ENCODE measurements at regions not wholly inside any gene's neighbourhood (a gene's known extent, or its start where the extent isn't known, plus 50 kb on each side); places are given as distances from the start of the nearest gene placed in this dataset.

GRCh38 chr15:85858586-85859375 lies 64.1 kb upstream of the KLHL25 start:
- Histone ChIP-seq H3K79me2 (ENCODE audit: low read length) (no peaks in the 10 kb centered on the region), H3K9ac (ENCODE audit: low read length) (no peak overlapping the region), H3K9me3 (ENCODE audit: insufficient read depth, low read length) (no peaks in the 10 kb centered on the region), H3K27ac (ENCODE audit: low read length) (no peak overlapping the region), H2AFZ (ENCODE audit: low read depth, low read length) (no peak overlapping the region), H3K4me1 (ENCODE audit: low read length) (no peaks in the 10 kb centered on the region), H3K4me3 (ENCODE audit: low read length) (no peak overlapping the region), H4K20me1 (ENCODE audit: insufficient read depth, low read length) (no peaks in the 10 kb centered on the region), H3K4me2 (ENCODE audit: low read length) (0 out of 2 replicates have a peak overlapping the region, but pooled peaks have one; percentile 11), H3K27me3 (ENCODE audit: low read depth, low read length) (peaks cover 24% of the 10 kb centered on the region), H3K36me3 (replicated peaks; ENCODE audit: low read depth, low read length) (no peaks in the 10 kb centered on the region)
- TF ChIP-seq, protein P1, sequence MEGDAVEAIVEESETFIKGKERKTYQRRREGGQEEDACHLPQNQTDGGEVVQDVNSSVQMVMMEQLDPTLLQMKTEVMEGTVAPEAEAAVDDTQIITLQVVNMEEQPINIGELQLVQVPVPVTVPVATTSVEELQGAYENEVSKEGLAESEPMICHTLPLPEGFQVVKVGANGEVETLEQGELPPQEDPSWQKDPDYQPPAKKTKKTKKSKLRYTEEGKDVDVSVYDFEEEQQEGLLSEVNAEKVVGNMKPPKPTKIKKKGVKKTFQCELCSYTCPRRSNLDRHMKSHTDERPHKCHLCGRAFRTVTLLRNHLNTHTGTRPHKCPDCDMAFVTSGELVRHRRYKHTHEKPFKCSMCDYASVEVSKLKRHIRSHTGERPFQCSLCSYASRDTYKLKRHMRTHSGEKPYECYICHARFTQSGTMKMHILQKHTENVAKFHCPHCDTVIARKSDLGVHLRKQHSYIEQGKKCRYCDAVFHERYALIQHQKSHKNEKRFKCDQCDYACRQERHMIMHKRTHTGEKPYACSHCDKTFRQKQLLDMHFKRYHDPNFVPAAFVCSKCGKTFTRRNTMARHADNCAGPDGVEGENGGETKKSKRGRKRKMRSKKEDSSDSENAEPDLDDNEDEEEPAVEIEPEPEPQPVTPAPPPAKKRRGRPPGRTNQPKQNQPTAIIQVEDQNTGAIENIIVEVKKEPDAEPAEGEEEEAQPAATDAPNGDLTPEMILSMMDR (IDR thresholded peaks at IDR 0.05; ENCODE audit: low read depth, low read length): peak; percentile 91
- no peak for TF ChIP-seq EZH2phosphoT487 (IDR thresholded peaks at IDR 0.05; ENCODE audit: low read depth)

DNA sequence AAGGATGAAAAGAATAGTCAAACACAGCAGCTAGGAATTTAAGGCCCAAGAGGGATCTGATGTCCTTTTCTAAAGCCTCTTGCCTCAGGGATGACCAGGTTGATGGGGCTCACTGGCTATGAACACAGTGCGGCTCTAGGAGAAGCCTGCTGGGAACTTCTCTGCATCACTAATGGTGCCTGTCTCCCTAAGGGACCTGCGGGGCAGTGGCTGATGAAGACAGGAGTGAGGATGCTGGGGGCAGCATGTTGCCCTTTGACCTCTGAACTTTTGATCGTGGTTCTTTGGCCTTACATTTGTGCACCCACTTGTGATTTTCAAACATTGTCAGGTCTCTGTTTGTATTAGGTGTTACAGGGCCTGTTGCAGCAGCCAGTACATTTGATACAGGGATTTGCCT lies 64.9 kb upstream of the KLHL25 start:
- Histone ChIP-seq H3K27ac (ENCODE audit: low read length) (no peak overlapping the region), H2AFZ (ENCODE audit: low read depth, low read length) (no peak overlapping the region), H3K9ac (ENCODE audit: low read length) (no peak overlapping the region)

DNA sequence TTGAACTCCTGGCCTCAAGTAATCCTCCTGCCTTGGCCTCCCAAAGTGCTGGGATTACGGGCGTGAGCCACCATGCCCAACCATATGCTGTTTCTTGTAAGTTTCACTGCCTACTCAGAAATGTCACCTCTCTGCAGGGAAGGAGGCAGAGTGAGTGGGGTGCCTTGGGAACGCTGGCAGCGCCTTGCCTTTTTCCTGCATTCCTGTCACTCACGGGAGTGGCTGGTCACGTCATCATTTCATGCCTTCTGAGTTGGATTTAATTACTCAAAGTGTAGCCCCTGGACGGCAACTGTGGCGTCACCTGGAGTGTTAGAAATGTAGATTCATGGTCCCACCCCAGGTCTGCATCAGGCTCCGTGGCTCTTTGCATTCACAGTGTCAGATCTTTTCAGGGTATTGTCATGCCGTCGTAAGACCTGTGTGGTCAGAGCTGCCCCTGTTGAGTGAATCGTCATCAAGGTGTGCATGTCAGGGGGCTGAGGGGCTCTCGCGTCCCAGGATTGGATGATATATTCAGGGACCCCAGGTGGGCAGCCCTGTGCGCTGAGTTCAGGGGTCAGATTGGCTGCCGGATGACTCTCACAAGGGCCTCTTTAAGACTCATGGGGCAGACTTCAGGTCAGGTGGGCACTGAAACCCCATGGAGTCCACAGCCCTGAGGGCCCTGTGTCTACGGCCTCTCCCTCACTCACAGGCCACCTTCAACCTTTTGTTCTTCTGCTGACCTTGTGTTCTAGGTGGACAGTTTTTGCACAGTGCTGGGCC lies 65.9 kb upstream of the KLHL25 start:
- H3K4me2 ChIP-seq (ENCODE audit: low read length): no peak overlapping the region
- TF ChIP-seq EZH2phosphoT487 (IDR thresholded peaks at IDR 0.05; ENCODE audit: low read depth): no peak
- TF ChIP-seq, protein P1 (IDR thresholded peaks at IDR 0.05; ENCODE audit: low read depth, low read length): no peak
- no peaks in the 10 kb centered on the region for H3K9me3 ChIP-seq (ENCODE audit: insufficient read depth, low read length)

More for the DNA sequence above, 64.9 kb upstream of the KLHL25 start:
- Histone ChIP-seq H3K36me3 (replicated peaks; ENCODE audit: low read depth, low read length) (no peaks in the 10 kb centered on the region), H3K27me3 (ENCODE audit: low read depth, low read length) (peaks cover 30% of the 10 kb centered on the region), H3K9me3 (ENCODE audit: insufficient read depth, low read length) (no peaks in the 10 kb centered on the region), H3K4me2 (ENCODE audit: low read length) (no peak overlapping the region), H3K79me2 (ENCODE audit: low read length) (no peaks in the 10 kb centered on the region), H4K20me1 (ENCODE audit: insufficient read depth, low read length) (no peaks in the 10 kb centered on the region), H3K4me1 (ENCODE audit: low read length) (no peaks in the 10 kb centered on the region), H3K4me3 (ENCODE audit: low read length) (no peak overlapping the region)
- TF ChIP-seq, protein P1 (IDR thresholded peaks at IDR 0.05; ENCODE audit: low read depth, low read length): no peak
- TF ChIP-seq EZH2phosphoT487 (IDR thresholded peaks at IDR 0.05; ENCODE audit: low read depth): no peak

DNA sequence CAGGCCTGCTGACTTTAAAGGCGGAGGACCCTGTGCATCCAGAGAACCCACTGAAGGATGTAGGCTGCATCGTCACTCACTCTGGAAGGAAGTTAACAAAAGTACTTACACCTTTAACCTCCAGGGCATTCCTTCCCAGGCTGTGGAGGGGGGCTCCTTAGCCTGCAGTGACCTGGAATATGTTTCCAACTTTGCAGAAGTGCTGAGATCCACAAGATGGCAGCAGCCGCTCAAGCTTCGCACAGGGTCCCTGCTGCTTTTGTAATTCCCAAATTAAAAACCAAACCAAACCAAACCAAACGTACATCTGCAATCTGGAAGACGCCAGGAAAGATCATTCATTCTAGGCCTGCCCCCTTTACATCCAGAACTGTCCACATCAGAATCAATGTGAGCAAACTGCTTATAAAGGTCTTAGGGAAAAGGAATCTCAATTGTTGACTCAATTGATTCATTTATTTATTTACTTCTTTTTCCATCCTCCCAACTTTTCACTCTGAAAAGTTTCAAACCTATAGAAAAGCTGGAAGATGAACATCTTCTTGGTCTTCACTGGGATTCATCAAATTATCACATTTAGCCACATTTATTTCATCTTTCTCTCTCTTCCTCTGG lies 70.5 kb upstream of the KLHL25 start:
- TF ChIP-seq, protein P1 (IDR thresholded peaks at IDR 0.05; ENCODE audit: low read depth, low read length): peak; percentile 96
- no peak for TF ChIP-seq EZH2phosphoT487 (IDR thresholded peaks at IDR 0.05; ENCODE audit: low read depth)
- H3K27me3 ChIP-seq (ENCODE audit: low read depth, low read length): peaks cover 52% of the 10 kb centered on the region
- no peaks in the 10 kb centered on the region for H3K36me3 ChIP-seq (replicated peaks; ENCODE audit: low read depth, low read length)
- H3K4me1 ChIP-seq (ENCODE audit: low read length): peaks cover 7% of the 10 kb centered on the region
- H3K4me2 ChIP-seq (ENCODE audit: low read length): no peak overlapping the region
- no peak overlapping the region for H3K27ac ChIP-seq (ENCODE audit: low read length)
- no peaks in the 10 kb centered on the region for H4K20me1 ChIP-seq (ENCODE audit: insufficient read depth, low read length)
- H3K4me3 ChIP-seq (ENCODE audit: low read length): no peak overlapping the region
- no peaks in the 10 kb centered on the region for H3K9me3 ChIP-seq (ENCODE audit: insufficient read depth, low read length)
- no peak overlapping the region for H3K9ac ChIP-seq (ENCODE audit: low read length)
- H3K79me2 ChIP-seq (ENCODE audit: low read length): no peaks in the 10 kb centered on the region
- no peak overlapping the region for H2AFZ ChIP-seq (ENCODE audit: low read depth, low read length)

More for the DNA sequence above, 65.9 kb upstream of the KLHL25 start:
- no peaks in the 10 kb centered on the region for H4K20me1 ChIP-seq (ENCODE audit: insufficient read depth, low read length)
- H2AFZ ChIP-seq (ENCODE audit: low read depth, low read length): no peak overlapping the region
- no peaks in the 10 kb centered on the region for H3K79me2 ChIP-seq (ENCODE audit: low read length)
- no peak overlapping the region for H3K27ac ChIP-seq (ENCODE audit: low read length)
- H3K4me1 ChIP-seq (ENCODE audit: low read length): no peaks in the 10 kb centered on the region
- no peak overlapping the region for H3K9ac ChIP-seq (ENCODE audit: low read length)
- no peaks in the 10 kb centered on the region for H3K36me3 ChIP-seq (replicated peaks; ENCODE audit: low read depth, low read length)
- peaks cover 34% of the 10 kb centered on the region for H3K27me3 ChIP-seq (ENCODE audit: low read depth, low read length)
- no peak overlapping the region for H3K4me3 ChIP-seq (ENCODE audit: low read length)
